ENCODE measurements at regions not wholly inside any gene's neighbourhood (a gene's known extent, or its start where the extent isn't known, plus 50 kb on each side); places are given as distances from the start of the nearest gene placed in this dataset.
"Not testable (repeated sequence)": the region's sequence is repeated elsewhere in the genome, so short reads cannot be mapped to it uniquely, and the experiment has no call there.

GRCh38 chr10:64617085-64617484 lies 1095.9 kb downstream of the REEP3 start:
- DNase-seq = no peak
- Mint-ChIP-seq H3K4me3 (no peak overlapping the region), H3K27me3 (ENCODE audit: low read depth) (no peaks in the 10 kb centered on the region), H3K36me3 (ENCODE audit: insufficient read depth) (no peaks in the 10 kb centered on the region), H3K4me1 (ENCODE audit: low read depth) (no peaks in the 10 kb centered on the region), H3K9me3 (peaks cover 9% of the 10 kb centered on the region)
- ATAC-seq = no peak

- Mint-ChIP-seq H3K36me3 (ENCODE audit: insufficient read depth) (no peaks in the 10 kb centered on the region), H3K9me3 (peaks cover 9% of the 10 kb centered on the region), H3K27me3 (ENCODE audit: low read depth) (no peaks in the 10 kb centered on the region), H3K4me3 (no peak overlapping the region), H3K4me1 (ENCODE audit: low read depth) (no peaks in the 10 kb centered on the region)
- ATAC-seq = no peak
- DNase-seq = no peak
Measured at GRCh38 chr10:64619102-64619501, 1097.9 kb downstream of the REEP3 start.

- no peak overlapping the region for H3K4me3 Mint-ChIP-seq
- no peak for ATAC-seq
Measured at GRCh38 chr10:64626924-64627323, 1105.7 kb downstream of the REEP3 start.

GRCh38 chr10:64630534-64630933 lies 1109.3 kb downstream of the REEP3 start:
- Mint-ChIP-seq H3K27me3 (ENCODE audit: low read depth) (no peaks in the 10 kb centered on the region), H3K9me3 (peaks cover 6% of the 10 kb centered on the region), H3K36me3 (ENCODE audit: insufficient read depth) (no peaks in the 10 kb centered on the region), H3K4me1 (ENCODE audit: low read depth) (no peaks in the 10 kb centered on the region), H3K4me3 (no peak overlapping the region)
- ATAC-seq (no peak), DNase-seq (no peak)

More at GRCh38 chr10:64626924-64627323, 1105.7 kb downstream of the REEP3 start:
- no peak for DNase-seq
- Mint-ChIP-seq H3K9me3 (peaks cover 6% of the 10 kb centered on the region), H3K36me3 (ENCODE audit: insufficient read depth) (no peaks in the 10 kb centered on the region), H3K4me1 (ENCODE audit: low read depth) (no peaks in the 10 kb centered on the region), H3K27me3 (ENCODE audit: low read depth) (no peaks in the 10 kb centered on the region)

GRCh38 chr10:64635906-64636305 lies 1114.7 kb downstream of the REEP3 start:
- Mint-ChIP-seq H3K27me3 (ENCODE audit: low read depth) (no peaks in the 10 kb centered on the region), H3K9me3 (no peaks in the 10 kb centered on the region), H3K4me1 (ENCODE audit: low read depth) (no peaks in the 10 kb centered on the region), H3K36me3 (ENCODE audit: insufficient read depth) (no peaks in the 10 kb centered on the region), H3K4me3 (no peak overlapping the region)
- DNase-seq = no peak
- no peak for ATAC-seq

GRCh38 chr10:64636461-64636860 lies 1115.3 kb downstream of the REEP3 start:
- H3K36me3 Mint-ChIP-seq (ENCODE audit: insufficient read depth) = no peaks in the 10 kb centered on the region
- no peak for ATAC-seq
- no peaks in the 10 kb centered on the region for H3K4me1 Mint-ChIP-seq (ENCODE audit: low read depth)
- no peak overlapping the region for H3K4me3 Mint-ChIP-seq
- DNase-seq = no peak
- no peaks in the 10 kb centered on the region for H3K27me3 Mint-ChIP-seq (ENCODE audit: low read depth)
- no peaks in the 10 kb centered on the region for H3K9me3 Mint-ChIP-seq

- Mint-ChIP-seq H3K4me1 (ENCODE audit: low read depth) (no peaks in the 10 kb centered on the region), H3K4me3 (no peak overlapping the region), H3K36me3 (ENCODE audit: insufficient read depth) (no peaks in the 10 kb centered on the region), H3K9me3 (no peaks in the 10 kb centered on the region), H3K27me3 (ENCODE audit: low read depth) (no peaks in the 10 kb centered on the region)
- no peak for DNase-seq
- ATAC-seq = no peak
Measured at GRCh38 chr10:64637939-64638338, 1116.7 kb downstream of the REEP3 start.

GRCh38 chr10:64648915-64649314 lies 1127.7 kb downstream of the REEP3 start:
- DNase-seq (no peak), ATAC-seq (no peak)
- no peaks in the 10 kb centered on the region for H3K4me1 Mint-ChIP-seq (ENCODE audit: low read depth)
- no peaks in the 10 kb centered on the region for H3K36me3 Mint-ChIP-seq (ENCODE audit: insufficient read depth)
- no peak overlapping the region for H3K4me3 Mint-ChIP-seq
- peaks cover 19% of the 10 kb centered on the region for H3K9me3 Mint-ChIP-seq
- no peaks in the 10 kb centered on the region for H3K27me3 Mint-ChIP-seq (ENCODE audit: low read depth)

- Mint-ChIP-seq H3K27me3 (ENCODE audit: low read depth) (no peaks in the 10 kb centered on the region), H3K4me3 (no peak overlapping the region), H3K9me3 (peaks cover 8% of the 10 kb centered on the region), H3K4me1 (ENCODE audit: low read depth) (no peaks in the 10 kb centered on the region), H3K36me3 (ENCODE audit: insufficient read depth) (no peaks in the 10 kb centered on the region)
- DNase-seq = no peak
- no peak for ATAC-seq
Measured at GRCh38 chr10:64658528-64658927, 1137.3 kb downstream of the REEP3 start.

GRCh38 chr10:64659311-64659710 lies 1138.1 kb downstream of the REEP3 start:
- Mint-ChIP-seq H3K36me3 (ENCODE audit: insufficient read depth) (no peaks in the 10 kb centered on the region), H3K4me1 (ENCODE audit: low read depth) (no peaks in the 10 kb centered on the region), H3K27me3 (ENCODE audit: low read depth) (no peaks in the 10 kb centered on the region), H3K4me3 (no peak overlapping the region), H3K9me3 (peaks cover 8% of the 10 kb centered on the region)
- ATAC-seq (no peak), DNase-seq (no peak)

GRCh38 chr10:64682043-64682442 lies 1160.8 kb downstream of the REEP3 start:
- ATAC-seq = no peak

GRCh38 chr10:64690194-64690593 lies 1169.0 kb downstream of the REEP3 start:
- ATAC-seq (no peak), DNase-seq (no peak)
- H3K4me3 Mint-ChIP-seq = no peak overlapping the region
- peaks cover 4% of the 10 kb centered on the region for H3K9me3 Mint-ChIP-seq
- H3K4me1 Mint-ChIP-seq (ENCODE audit: low read depth) = no peaks in the 10 kb centered on the region
- no peaks in the 10 kb centered on the region for H3K27me3 Mint-ChIP-seq (ENCODE audit: low read depth)
- H3K36me3 Mint-ChIP-seq (ENCODE audit: insufficient read depth) = no peaks in the 10 kb centered on the region

More at GRCh38 chr10:64682043-64682442, 1160.8 kb downstream of the REEP3 start:
- Mint-ChIP-seq H3K4me3 (no peak overlapping the region), H3K9me3 (peaks cover 5% of the 10 kb centered on the region), H3K36me3 (ENCODE audit: insufficient read depth) (no peaks in the 10 kb centered on the region), H3K4me1 (ENCODE audit: low read depth) (no peaks in the 10 kb centered on the region), H3K27me3 (ENCODE audit: low read depth) (no peaks in the 10 kb centered on the region)
- DNase-seq = no peak

GRCh38 chr10:64699244-64699643 lies 1178.0 kb downstream of the REEP3 start:
- Mint-ChIP-seq H3K4me3 (no peak overlapping the region), H3K27me3 (ENCODE audit: low read depth) (no peaks in the 10 kb centered on the region), H3K36me3 (ENCODE audit: insufficient read depth) (no peaks in the 10 kb centered on the region), H3K9me3 (peaks cover 20% of the 10 kb centered on the region), H3K4me1 (ENCODE audit: low read depth) (no peaks in the 10 kb centered on the region)
- no peak for ATAC-seq
- no peak for DNase-seq

GRCh38 chr10:64702086-64702485 lies 1180.9 kb downstream of the REEP3 start:
- H3K27me3 Mint-ChIP-seq (ENCODE audit: low read depth); H3K36me3 Mint-ChIP-seq (ENCODE audit: insufficient read depth); H3K4me1 Mint-ChIP-seq (ENCODE audit: low read depth); ATAC-seq; H3K4me3 Mint-ChIP-seq; DNase-seq: not testable (repeated sequence)
- H3K9me3 Mint-ChIP-seq = peaks cover 16% of the 10 kb centered on the region

GRCh38 chr10:64708884-64709681 lies 1187.9 kb downstream of the REEP3 start:
- H3K36me3 Mint-ChIP-seq (ENCODE audit: insufficient read depth) = no peaks in the 10 kb centered on the region
- no peaks in the 10 kb centered on the region for H3K4me1 Mint-ChIP-seq (ENCODE audit: low read depth)
- no peak overlapping the region for H3K4me3 Mint-ChIP-seq
- ATAC-seq = no peak
- no peaks in the 10 kb centered on the region for H3K27me3 Mint-ChIP-seq (ENCODE audit: low read depth)
- peaks cover 4% of the 10 kb centered on the region for H3K9me3 Mint-ChIP-seq
- no peak for DNase-seq

All from activated T-cell treated with anti-CD3 and anti-CD28 coated beads, Interleukin-2, amount 50 U/mL, for 4 hours (primary cell).